ENCODE measurements at regions not wholly inside any gene's neighbourhood (a gene's known extent, or its start where the extent isn't known, plus 50 kb on each side); places are given as distances from the start of the nearest gene placed in this dataset.

DNA sequence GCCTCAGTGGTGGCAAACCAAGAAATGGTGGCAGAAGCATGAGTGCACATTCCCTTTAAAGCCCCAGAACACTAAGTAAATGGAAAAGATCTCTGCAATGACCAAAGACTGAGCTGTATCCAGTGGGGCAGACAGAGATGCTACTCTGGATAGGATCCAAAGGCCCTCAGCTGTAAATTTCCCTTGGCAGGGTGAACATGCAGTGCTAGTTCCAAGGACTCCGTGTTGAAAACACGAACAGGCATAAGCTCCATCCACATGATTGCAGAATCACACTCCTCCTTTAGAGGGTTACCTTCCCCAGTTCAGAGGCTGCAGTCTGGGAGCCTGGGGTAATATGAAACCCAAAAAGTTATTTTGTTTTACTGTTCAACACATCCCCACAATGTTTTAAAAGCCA is 98.6 kb upstream of the KLF7 start:
- WGBS, result 87% methylated on average over 2 of the region's 2 CpGs
- TF ChIP-seq, protein P1, sequence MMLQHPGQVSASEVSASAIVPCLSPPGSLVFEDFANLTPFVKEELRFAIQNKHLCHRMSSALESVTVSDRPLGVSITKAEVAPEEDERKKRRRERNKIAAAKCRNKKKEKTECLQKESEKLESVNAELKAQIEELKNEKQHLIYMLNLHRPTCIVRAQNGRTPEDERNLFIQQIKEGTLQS (IDR thresholded peaks at IDR 0.05), result no peak
- TF ChIP-seq YY1 (IDR thresholded peaks at IDR 0.05) (no peak), FOXA2 (IDR thresholded peaks at IDR 0.05) (no peak), EGR1 (IDR thresholded peaks at IDR 0.05; ENCODE audit: low read depth in 2 of 2) (no peak), TAF1 (conservative IDR thresholded peaks at IDR 0.05) (no peak), NR2F2 (IDR thresholded peaks at IDR 0.05) (no peak), SP1 (IDR thresholded peaks at IDR 0.05) (no peak), RXRA (IDR thresholded peaks at IDR 0.05) (no peak), JUND (IDR thresholded peaks at IDR 0.05) (no peak), HNF4G (IDR thresholded peaks at IDR 0.05) (no peak)
- TF ChIP-seq, protein P2, sequence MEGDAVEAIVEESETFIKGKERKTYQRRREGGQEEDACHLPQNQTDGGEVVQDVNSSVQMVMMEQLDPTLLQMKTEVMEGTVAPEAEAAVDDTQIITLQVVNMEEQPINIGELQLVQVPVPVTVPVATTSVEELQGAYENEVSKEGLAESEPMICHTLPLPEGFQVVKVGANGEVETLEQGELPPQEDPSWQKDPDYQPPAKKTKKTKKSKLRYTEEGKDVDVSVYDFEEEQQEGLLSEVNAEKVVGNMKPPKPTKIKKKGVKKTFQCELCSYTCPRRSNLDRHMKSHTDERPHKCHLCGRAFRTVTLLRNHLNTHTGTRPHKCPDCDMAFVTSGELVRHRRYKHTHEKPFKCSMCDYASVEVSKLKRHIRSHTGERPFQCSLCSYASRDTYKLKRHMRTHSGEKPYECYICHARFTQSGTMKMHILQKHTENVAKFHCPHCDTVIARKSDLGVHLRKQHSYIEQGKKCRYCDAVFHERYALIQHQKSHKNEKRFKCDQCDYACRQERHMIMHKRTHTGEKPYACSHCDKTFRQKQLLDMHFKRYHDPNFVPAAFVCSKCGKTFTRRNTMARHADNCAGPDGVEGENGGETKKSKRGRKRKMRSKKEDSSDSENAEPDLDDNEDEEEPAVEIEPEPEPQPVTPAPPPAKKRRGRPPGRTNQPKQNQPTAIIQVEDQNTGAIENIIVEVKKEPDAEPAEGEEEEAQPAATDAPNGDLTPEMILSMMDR (IDR thresholded peaks at IDR 0.05; ENCODE audit: low read depth, low read length, missing input control), result no peak
- TF ChIP-seq, protein P3, sequence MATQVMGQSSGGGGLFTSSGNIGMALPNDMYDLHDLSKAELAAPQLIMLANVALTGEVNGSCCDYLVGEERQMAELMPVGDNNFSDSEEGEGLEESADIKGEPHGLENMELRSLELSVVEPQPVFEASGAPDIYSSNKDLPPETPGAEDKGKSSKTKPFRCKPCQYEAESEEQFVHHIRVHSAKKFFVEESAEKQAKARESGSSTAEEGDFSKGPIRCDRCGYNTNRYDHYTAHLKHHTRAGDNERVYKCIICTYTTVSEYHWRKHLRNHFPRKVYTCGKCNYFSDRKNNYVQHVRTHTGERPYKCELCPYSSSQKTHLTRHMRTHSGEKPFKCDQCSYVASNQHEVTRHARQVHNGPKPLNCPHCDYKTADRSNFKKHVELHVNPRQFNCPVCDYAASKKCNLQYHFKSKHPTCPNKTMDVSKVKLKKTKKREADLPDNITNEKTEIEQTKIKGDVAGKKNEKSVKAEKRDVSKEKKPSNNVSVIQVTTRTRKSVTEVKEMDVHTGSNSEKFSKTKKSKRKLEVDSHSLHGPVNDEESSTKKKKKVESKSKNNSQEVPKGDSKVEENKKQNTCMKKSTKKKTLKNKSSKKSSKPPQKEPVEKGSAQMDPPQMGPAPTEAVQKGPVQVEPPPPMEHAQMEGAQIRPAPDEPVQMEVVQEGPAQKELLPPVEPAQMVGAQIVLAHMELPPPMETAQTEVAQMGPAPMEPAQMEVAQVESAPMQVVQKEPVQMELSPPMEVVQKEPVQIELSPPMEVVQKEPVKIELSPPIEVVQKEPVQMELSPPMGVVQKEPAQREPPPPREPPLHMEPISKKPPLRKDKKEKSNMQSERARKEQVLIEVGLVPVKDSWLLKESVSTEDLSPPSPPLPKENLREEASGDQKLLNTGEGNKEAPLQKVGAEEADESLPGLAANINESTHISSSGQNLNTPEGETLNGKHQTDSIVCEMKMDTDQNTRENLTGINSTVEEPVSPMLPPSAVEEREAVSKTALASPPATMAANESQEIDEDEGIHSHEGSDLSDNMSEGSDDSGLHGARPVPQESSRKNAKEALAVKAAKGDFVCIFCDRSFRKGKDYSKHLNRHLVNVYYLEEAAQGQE (IDR thresholded peaks at IDR 0.05), result no peak
- TF ChIP-seq, protein P4, sequence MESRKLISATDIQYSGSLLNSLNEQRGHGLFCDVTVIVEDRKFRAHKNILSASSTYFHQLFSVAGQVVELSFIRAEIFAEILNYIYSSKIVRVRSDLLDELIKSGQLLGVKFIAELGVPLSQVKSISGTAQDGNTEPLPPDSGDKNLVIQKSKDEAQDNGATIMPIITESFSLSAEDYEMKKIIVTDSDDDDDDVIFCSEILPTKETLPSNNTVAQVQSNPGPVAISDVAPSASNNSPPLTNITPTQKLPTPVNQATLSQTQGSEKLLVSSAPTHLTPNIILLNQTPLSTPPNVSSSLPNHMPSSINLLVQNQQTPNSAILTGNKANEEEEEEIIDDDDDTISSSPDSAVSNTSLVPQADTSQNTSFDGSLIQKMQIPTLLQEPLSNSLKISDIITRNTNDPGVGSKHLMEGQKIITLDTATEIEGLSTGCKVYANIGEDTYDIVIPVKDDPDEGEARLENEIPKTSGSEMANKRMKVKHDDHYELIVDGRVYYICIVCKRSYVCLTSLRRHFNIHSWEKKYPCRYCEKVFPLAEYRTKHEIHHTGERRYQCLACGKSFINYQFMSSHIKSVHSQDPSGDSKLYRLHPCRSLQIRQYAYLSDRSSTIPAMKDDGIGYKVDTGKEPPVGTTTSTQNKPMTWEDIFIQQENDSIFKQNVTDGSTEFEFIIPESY (IDR thresholded peaks at IDR 0.05), result no peak

DNA sequence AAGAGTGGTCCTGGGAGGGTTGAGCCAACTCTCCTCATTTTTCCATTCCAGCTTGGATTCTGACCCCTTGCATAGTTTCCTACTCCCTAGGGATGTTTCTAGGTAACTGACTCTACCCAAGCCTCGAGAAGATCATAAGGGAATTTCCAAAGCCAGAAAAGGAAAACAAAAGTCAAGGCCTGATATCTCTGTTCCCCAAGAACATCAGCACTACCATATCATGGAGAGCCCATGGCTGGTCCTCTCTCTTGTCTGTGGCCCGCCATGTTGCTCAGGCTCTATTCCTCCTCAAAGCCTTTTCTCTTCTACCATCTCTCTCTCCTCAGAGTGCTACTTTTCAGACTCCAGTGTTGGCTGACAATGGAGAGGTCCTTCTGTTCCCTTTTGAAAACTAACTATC is 99.6 kb upstream of the KLF7 start:
- Histone ChIP-seq H3K4me3 (ENCODE audit: low read depth in 1 of 3, low read length in 3 of 3) (no peak overlapping the region), H3K27ac (ENCODE audit: low read depth in 1 of 2, low read length in 2 of 2) (no peak overlapping the region), H3K27me3 (ENCODE audit: control insufficient read depth in 4 of 4, insufficient read depth in 4 of 4, low read length in 3 of 4) (no peaks in the 10 kb centered on the region), H3K9me3 (ENCODE audit: control insufficient read depth in 4 of 4, low read length in 3 of 4) (no peaks in the 10 kb centered on the region), H3K4me1 (ENCODE audit: control insufficient read depth in 4 of 4, insufficient read depth in 4 of 4, low read length in 3 of 4) (no peaks in the 10 kb centered on the region), H3K36me3 (ENCODE audit: control insufficient read depth in 4 of 4, insufficient read depth in 3 of 4, low read depth in 1 of 4, low read length in 3 of 4) (no peaks in the 10 kb centered on the region), H3K9ac (ENCODE audit: low read depth in 1 of 2, low read length in 2 of 2) (no peak overlapping the region)
- DNase-seq (ENCODE audit: low spot score), result no peak
- WGBS, result 90% methylated on average over 2 of the region's 2 CpGs
- TF ChIP-seq FOXA2 (IDR thresholded peaks at IDR 0.05) (no peak), HNF4A (conservative IDR thresholded peaks at IDR 0.05) (no peak), YY1 (IDR thresholded peaks at IDR 0.05) (no peak), GABPA (IDR thresholded peaks at IDR 0.05 in 1 of 2, conservative IDR thresholded peaks at IDR 0.05 in 1 of 2) (no peak), RAD21 (IDR thresholded peaks at IDR 0.05) (no peak), HNF4G (IDR thresholded peaks at IDR 0.05) (no peak), SP1 (IDR thresholded peaks at IDR 0.05) (no peak)
- TF ChIP-seq, protein P2 (IDR thresholded peaks at IDR 0.05; ENCODE audit: low read depth, low read length, missing input control), result no peak
- TF ChIP-seq, protein P3 (IDR thresholded peaks at IDR 0.05), result no peak
- TF ChIP-seq, protein P5, sequence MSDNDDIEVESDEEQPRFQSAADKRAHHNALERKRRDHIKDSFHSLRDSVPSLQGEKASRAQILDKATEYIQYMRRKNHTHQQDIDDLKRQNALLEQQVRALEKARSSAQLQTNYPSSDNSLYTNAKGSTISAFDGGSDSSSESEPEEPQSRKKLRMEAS (IDR thresholded peaks at IDR 0.05), result no peak
- TF ChIP-seq, protein P1 (IDR thresholded peaks at IDR 0.05), result no peak

More for the DNA sequence above, 98.6 kb upstream of the KLF7 start:
- Histone ChIP-seq H3K9ac (ENCODE audit: low read depth in 1 of 2, low read length in 2 of 2) (no peak overlapping the region), H3K9me3 (ENCODE audit: control insufficient read depth in 4 of 4, low read length in 3 of 4) (no peaks in the 10 kb centered on the region), H3K27me3 (ENCODE audit: control insufficient read depth in 4 of 4, insufficient read depth in 4 of 4, low read length in 3 of 4) (no peaks in the 10 kb centered on the region), H3K36me3 (ENCODE audit: control insufficient read depth in 4 of 4, insufficient read depth in 3 of 4, low read depth in 1 of 4, low read length in 3 of 4) (no peaks in the 10 kb centered on the region), H3K4me1 (ENCODE audit: control insufficient read depth in 4 of 4, insufficient read depth in 4 of 4, low read length in 3 of 4) (no peaks in the 10 kb centered on the region), H3K4me3 (ENCODE audit: low read depth in 1 of 3, low read length in 3 of 3) (no peak overlapping the region), H3K27ac (ENCODE audit: low read depth in 1 of 2, low read length in 2 of 2) (no peak overlapping the region)
- DNase-seq (ENCODE audit: low spot score), result no peak

Data from liver (tissue), 8 donors.